GM10847 (cell line): ENCODE measurements at regions not wholly inside any gene's neighbourhood (a gene's known extent, or its start where the extent isn't known, plus 50 kb on each side); places are given as distances from the start of the nearest gene placed in this dataset.

Experiments
- POLR2A ChIP-seq: IDR thresholded peaks from 2 replicates; pipeline ENCODE4 v1.6.1; 2011; ENCODE audit not compliant: insufficient read length; ENCODE audit errors: extremely low read depth

DNA sequence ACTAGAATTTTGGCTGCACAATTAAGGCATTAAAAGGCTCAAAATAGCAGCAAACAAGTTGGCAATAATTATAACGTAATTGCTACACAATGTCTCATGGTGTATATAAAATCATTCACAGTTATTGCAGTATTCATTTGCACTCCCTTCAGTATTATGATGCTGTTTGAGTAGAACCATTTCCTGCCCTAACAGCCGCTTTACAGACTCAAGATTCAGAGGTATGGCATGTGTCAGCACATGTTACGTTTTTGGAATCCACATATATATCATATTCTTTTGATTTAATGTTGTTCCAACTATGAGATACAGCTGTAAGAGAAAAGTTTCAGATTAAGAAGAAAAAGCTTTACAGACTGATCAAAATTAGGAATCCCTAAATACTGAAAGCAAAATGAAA lies 56.3 kb upstream of the NCKAP5 start:
- no peak for TF ChIP-seq POLR2A

GRCh38 chr2:133627741-133628140 lies 59.5 kb upstream of the NCKAP5 start:
- TF ChIP-seq POLR2A = no peak

GRCh38 chr2:133633309-133633708 lies 65.0 kb upstream of the NCKAP5 start:
- TF ChIP-seq POLR2A = no peak

- TF ChIP-seq POLR2A = no peak
These were observed 65.7 kb upstream of the NCKAP5 start for GRCh38 chr2:133633881-133634409.

DNA sequence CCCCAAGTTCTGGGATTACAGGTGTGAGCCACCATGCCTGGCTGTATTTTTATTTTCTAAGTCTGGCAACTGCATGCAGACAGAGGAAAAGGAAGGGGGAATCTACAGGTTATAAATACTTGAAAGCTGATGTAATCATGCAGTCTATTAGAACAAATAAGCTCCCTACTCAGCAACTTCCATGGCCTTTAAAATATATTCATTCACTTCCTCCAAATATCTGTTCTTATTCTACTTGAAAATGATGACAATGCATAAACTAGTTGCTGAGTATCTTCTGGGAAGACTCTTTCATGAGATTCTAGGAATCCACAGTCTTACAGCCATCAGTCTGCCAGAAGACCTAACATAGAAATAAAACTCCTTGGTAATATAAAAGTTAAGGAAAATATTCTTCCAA lies 66.9 kb upstream of the NCKAP5 start:
- no peak for TF ChIP-seq POLR2A

- TF ChIP-seq POLR2A = no peak
These were observed 68.0 kb upstream of the NCKAP5 start for GRCh38 chr2:133636287-133636686.

DNA sequence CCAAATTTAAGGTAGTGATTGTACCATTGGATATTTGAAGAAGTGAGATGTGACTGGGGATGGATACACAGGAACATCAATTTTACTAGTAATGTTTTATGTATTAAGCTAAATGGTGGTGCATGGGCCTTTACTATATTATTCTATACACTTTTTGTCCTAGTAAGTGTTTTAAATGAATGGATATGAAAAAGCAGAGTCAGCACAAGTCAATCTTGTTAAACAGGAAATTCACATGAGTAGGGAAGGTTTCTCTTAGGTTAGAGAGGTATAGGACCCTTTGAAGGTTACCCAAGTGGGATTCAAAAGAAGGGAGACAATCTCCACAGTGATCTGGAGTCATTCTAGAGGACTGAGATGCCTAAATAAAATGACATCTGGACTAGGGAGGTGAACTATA lies 71.8 kb upstream of the NCKAP5 start:
- TF ChIP-seq POLR2A = no peak

- TF ChIP-seq POLR2A = no peak
These were observed 73.2 kb upstream of the NCKAP5 start for GRCh38 chr2:133641497-133641896.

DNA sequence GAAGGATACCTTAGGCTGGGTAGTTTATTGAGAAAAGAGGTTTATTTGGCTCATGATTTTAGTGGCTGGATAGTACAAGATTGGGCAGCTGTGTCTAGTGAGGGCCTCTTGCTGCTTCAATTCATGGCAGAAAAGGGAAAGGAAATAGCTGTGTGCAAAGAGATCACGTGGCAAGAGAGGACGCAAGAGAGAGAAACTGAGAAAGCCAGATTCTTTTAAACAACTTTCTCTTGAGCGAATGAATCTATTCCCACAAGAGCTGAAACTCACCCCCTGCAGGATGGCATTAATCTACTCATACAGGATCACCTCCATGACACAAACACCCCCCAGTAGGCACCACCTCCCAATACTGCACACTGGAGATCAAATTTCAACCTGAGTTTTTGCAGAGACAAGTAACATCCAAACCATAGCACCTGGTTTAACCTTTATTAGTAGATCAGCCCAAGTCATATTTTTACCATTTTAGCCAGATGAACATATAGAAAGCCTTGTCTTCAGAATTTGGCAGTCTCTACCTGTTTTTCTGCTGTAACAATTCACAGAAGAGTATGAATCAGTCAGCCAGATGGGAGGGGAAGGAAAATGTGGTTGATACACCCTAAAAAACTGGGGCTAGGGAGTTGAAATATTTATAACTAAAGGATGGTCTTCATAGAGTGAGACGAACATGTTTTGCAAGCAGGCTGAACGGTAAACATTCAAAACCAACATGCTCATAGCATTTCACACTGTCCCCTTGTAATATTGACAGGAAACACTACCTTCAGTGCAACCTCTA lies 73.9 kb upstream of the NCKAP5 start:
- TF ChIP-seq POLR2A = no peak

GRCh38 chr2:133642791-133643191 lies 74.5 kb upstream of the NCKAP5 start:
- TF ChIP-seq POLR2A = no peak

- TF ChIP-seq POLR2A = no peak
These were observed 75.6 kb upstream of the NCKAP5 start for GRCh38 chr2:133643863-133644262.

- no peak for TF ChIP-seq POLR2A
These were observed 76.6 kb upstream of the NCKAP5 start for GRCh38 chr2:133644846-133645245.

- no peak for TF ChIP-seq POLR2A
These were observed 83.6 kb upstream of the NCKAP5 start for GRCh38 chr2:133651861-133652260.

- no peak for TF ChIP-seq POLR2A
These were observed 84.1 kb upstream of the NCKAP5 start for GRCh38 chr2:133652398-133652797.

DNA sequence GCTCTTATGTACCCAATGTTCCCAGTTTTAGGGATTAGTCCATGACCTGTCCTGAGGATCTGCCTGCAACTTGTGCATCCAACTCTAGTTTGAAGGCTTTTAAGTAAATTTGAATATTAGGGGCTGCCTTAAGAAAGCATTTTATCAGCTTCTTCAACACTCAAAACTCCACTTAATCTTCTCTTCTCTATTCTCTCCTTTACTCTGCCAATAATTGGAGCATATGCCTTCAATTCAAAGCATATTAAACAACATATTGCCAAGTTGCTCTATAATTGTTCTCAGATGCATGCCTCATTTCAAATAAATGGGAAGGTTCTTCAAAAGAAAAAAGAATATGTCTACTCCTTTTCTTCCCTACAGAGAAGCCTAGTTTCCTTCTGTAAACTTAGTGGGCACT lies 84.8 kb upstream of the NCKAP5 start:
- TF ChIP-seq POLR2A = no peak

DNA sequence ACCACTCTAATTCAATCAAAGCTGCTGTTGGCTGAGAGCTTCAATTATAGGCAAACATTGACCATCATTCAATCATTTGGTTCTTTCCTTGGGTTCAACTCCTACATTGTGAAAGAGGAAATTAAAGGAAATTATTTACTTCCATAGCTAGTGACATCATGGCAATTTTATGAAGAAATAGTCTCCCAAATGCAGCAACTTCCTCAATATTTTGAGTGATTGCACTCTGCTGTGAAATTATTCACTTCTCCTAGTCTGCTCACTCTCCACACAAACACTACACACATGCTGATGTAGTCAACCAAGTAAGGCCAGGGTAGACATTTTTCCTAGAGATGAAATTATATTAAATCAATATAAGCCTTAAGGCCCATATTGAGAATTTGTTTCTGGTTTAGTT lies 86.7 kb upstream of the NCKAP5 start:
- no peak for TF ChIP-seq POLR2A

DNA sequence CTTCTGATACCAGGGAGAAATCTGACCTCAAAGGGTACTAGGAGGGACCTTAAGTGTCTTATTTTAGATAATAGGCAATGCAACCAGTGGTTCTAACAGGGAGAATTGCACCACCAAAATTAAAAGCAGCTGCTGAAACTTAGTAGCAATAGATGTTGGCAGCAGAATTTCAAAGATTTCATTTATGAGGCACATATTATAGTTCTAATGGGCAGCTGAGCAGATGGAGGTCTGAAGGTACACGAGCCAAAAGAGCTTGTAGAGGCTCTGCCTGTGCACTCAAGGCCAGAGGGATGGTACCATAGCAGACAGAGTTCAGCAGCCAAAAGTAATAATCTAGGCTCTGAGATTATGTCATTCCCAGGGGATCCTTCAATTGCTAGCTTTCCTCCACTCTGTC lies 87.3 kb upstream of the NCKAP5 start:
- no peak for TF ChIP-seq POLR2A
